ENCODE measurements at regions not wholly inside any gene's neighbourhood (a gene's known extent, or its start where the extent isn't known, plus 50 kb on each side); places are given as distances from the start of the nearest gene placed in this dataset.
A peak's percentile ranks its signal among the peaks of the same experiment; 100 is the strongest.

DNA sequence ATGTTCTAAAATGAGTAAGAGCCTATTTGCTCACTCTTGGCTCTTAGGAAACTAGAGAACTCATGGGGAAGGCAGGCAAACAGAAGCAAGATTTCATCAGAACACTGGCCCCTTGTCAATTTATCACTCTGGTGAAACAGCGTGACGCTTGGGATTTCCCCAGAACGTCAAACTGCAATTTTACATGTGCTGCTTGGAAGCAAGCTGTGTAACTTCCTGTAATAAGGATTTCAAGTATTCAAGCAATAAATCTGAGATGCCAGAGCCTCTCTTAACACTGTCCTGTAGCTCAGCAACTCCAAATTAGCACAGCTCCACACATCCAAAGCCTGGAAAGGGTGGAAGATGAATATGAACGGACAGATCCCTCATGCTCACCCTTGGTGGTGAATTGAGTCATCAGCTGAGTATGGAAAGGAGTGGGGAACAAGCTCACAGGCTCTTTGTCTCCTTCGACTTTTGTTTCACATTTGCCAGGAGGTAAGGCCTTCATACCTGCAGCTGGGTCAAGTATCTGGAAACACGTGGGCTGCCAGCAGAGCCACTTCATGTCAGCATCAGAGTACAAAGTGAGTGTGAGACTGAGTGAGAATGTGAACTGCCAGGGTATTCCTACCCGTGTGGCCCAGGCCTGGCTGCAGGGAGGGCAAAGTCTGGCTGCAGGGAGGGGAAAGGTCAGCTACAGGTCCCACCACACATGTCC is 140.4 kb upstream of the NAMPT start:
- Histone ChIP-seq H3K36me3 (replicated peaks in 1 of 2; ENCODE audit: control insufficient read depth in 1 of 2, insufficient read depth in 2 of 2, low read length in 2 of 2) (no peaks in the 10 kb centered on the region), H3K9ac (ENCODE audit: insufficient read depth, low read depth, low read length) (no peak overlapping the region), H3K4me1 (ENCODE audit: insufficient read depth, low read length) (no peaks in the 10 kb centered on the region), H3K27ac (ENCODE audit: extremely low read length, insufficient read depth, low read length) (no peak overlapping the region), H3K4me3 (replicated peaks in 1 of 3; ENCODE audit: insufficient read depth in 1 of 3, low read depth in 2 of 3, low read length in 3 of 3) (no peak overlapping the region), H3K9me3 (ENCODE audit: low read length) (no peaks in the 10 kb centered on the region), H2AFZ (ENCODE audit: low read length) (no peak overlapping the region), H3K79me2 (ENCODE audit: insufficient read depth, low read length) (no peaks in the 10 kb centered on the region), H4K20me1 (ENCODE audit: insufficient read depth, low read length) (no peaks in the 10 kb centered on the region), H3K27me3 (ENCODE audit: control insufficient read depth in 1 of 2, insufficient read depth in 2 of 2, low read length in 2 of 2) (peaks cover 0 to 19% of the 10 kb centered on the region in 2 experiments; a peak in 2 of 5 replicates), H3K4me2 (ENCODE audit: low read depth, low read length) (no peak overlapping the region)
- ATAC-seq (no peak), FAIRE-seq (no peak), DNase-seq (ENCODE audit: low spot score) (no peak)
- POLR2A ChIA-PET, result no interaction called here
- intact Hi-C loops (cut with micrococcal nuclease; ENCODE audit: unreplicated experiment), result no loop called here
- in situ Hi-C loops (cut with HindIII; ENCODE audit: extremely low pct_ligation_motif_present, low pct_unique_long_range_greater_than_20kb), result no loop called here
- no peak for TF ChIP-seq ZNF883 (CRISPR knock-in tag; IDR thresholded peaks at IDR 0.05; ENCODE audit: not compliant biosample characterization)
- TF ChIP-seq, protein P1, sequence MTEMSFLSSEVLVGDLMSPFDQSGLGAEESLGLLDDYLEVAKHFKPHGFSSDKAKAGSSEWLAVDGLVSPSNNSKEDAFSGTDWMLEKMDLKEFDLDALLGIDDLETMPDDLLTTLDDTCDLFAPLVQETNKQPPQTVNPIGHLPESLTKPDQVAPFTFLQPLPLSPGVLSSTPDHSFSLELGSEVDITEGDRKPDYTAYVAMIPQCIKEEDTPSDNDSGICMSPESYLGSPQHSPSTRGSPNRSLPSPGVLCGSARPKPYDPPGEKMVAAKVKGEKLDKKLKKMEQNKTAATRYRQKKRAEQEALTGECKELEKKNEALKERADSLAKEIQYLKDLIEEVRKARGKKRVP (CRISPR knock-in tag; IDR thresholded peaks at IDR 0.05), result peak in 1 of 2 experiments; percentile 31; a peak in 1 of 4 replicates
- BruUV-seq (replicated peaks), result no TSS peak
- CTCF ChIA-PET (ENCODE audit: low intra/inter-chr PET ratio, low total read pairs), result no interaction called here
- 4% methylated on average over 4 of the region's 7 CpGs for WGBS (ENCODE audit: low lambda C conversion rate)

DNA sequence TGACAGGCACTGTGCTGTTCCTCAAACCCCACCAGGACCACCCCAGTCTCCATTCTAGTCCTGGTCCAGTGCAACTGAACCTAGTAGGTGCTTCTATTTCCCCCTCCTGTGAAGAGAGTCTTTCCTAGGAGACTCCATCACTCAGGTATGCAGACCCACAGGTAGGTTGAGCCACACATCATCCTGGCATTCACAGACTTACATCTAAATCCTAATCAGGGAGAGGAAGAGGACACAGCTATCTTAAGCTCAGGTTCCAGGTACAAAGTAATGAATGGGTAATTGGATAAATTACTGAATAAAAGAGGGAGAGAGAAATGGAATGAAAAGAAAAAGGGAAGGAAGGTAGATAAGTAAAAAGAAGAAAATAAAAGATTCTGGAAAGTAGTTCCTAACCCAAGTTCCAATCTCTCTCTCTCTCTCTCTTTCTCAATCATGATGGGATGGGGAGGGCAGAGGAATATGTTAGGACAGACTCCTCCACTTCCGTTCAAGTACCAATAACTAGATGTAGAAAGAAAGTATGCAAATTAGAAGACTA is 139.8 kb upstream of the NAMPT start:
- Histone ChIP-seq H3K4me1 (ENCODE audit: insufficient read depth, low read length) (no peaks in the 10 kb centered on the region), H3K4me2 (ENCODE audit: low read depth, low read length) (no peak overlapping the region), H3K9me3 (ENCODE audit: low read length) (no peaks in the 10 kb centered on the region), H3K36me3 (replicated peaks in 1 of 2; ENCODE audit: control insufficient read depth in 1 of 2, insufficient read depth in 2 of 2, low read length in 2 of 2) (no peaks in the 10 kb centered on the region), H4K20me1 (ENCODE audit: insufficient read depth, low read length) (no peaks in the 10 kb centered on the region), H3K9ac (ENCODE audit: insufficient read depth, low read depth, low read length) (no peak overlapping the region), H3K4me3 (replicated peaks in 1 of 3; ENCODE audit: insufficient read depth in 1 of 3, low read depth in 2 of 3, low read length in 3 of 3) (no peak overlapping the region), H3K27ac (ENCODE audit: extremely low read length, insufficient read depth, low read length) (no peak overlapping the region), H2AFZ (ENCODE audit: low read length) (no peak overlapping the region), H3K79me2 (ENCODE audit: insufficient read depth, low read length) (no peaks in the 10 kb centered on the region), H3K27me3 (ENCODE audit: control insufficient read depth in 1 of 2, insufficient read depth in 2 of 2, low read length in 2 of 2) (peaks cover 0 to 19% of the 10 kb centered on the region in 2 experiments; a peak in 2 of 5 replicates)
- DNase-seq (ENCODE audit: low spot score), result no peak
- no TSS peak for BruUV-seq (replicated peaks)
- POLR2A ChIA-PET, result no interaction called here
- TF ChIP-seq ZNF24 (IDR thresholded peaks at IDR 0.05), result no peak
- 0% methylated on average over 1 of the region's 1 CpG for WGBS (ENCODE audit: low lambda C conversion rate)
- in situ Hi-C loops (cut with HindIII; ENCODE audit: extremely low pct_ligation_motif_present, low pct_unique_long_range_greater_than_20kb), result no loop called here
- no peak for ATAC-seq
- CTCF ChIA-PET (ENCODE audit: low intra/inter-chr PET ratio, low total read pairs), result no interaction called here
- FAIRE-seq, result no peak
- intact Hi-C loops (cut with micrococcal nuclease; ENCODE audit: unreplicated experiment), result no loop called here

Data from HepG2 (cell line).